MCF 10A (cell line): ENCODE measurements at regions not wholly inside any gene's neighbourhood (a gene's known extent, or its start where the extent isn't known, plus 50 kb on each side); places are given as distances from the start of the nearest gene placed in this dataset.

Experiments
- BruUV-seq: library from RNA; stranded (reverse); fragments of 400-500 nt; replicated peaks from 2 replicates; lab custom pipeline; 2021; lab: Mats Ljungman, UMichigan
- CTCF ChIA-PET: fragments of 300-600 bp; sonication (Branson Sonifier 250); formaldehyde crosslinking; extraction: SDS; loops from one replicate; lab custom pipeline; 2021; ENCODE audit warnings: antibody characterized with exemption, inconsistent platforms; lab: Yijun Ruan, JAX
- POLR2A ChIA-PET: fragments of 300-600, 350-650 bp; sonication (Branson Sonifier 250); formaldehyde crosslinking; extraction: SDS; loops from one replicate; lab custom pipeline; 2020; ENCODE audit warnings: antibody characterized with exemption, inconsistent platforms; lab: Yijun Ruan, JAX
- DNase-seq: peaks from one replicate; pipeline ENCODE4 v3.0.0-alpha.2; 2018; ENCODE audit not compliant: unreplicated experiment
- H3K27ac Mint-ChIP-seq: one replicate; pipeline ENCODE4 v1.8.0; 2022; ENCODE audit warnings: mild to moderate bottlenecking, low read depth, mixed read lengths; ENCODE audit not compliant: unreplicated experiment
- H3K27me3 Mint-ChIP-seq: one replicate; pipeline ENCODE4 v1.8.0; 2022; ENCODE audit warnings: mixed read lengths; ENCODE audit not compliant: insufficient read depth, unreplicated experiment
- H3K36me3 Mint-ChIP-seq: one replicate; pipeline ENCODE4 v1.8.0; 2022; ENCODE audit warnings: mild to moderate bottlenecking, moderate library complexity, mixed read lengths; ENCODE audit not compliant: insufficient read depth, unreplicated experiment
- H3K4me1 Mint-ChIP-seq: one replicate; pipeline ENCODE4 v1.8.0; 2022; ENCODE audit warnings: mixed read lengths; ENCODE audit not compliant: insufficient read depth, unreplicated experiment
- H3K4me3 Mint-ChIP-seq: one replicate; pipeline ENCODE4 v1.8.0; 2022; ENCODE audit warnings: mild to moderate bottlenecking, moderate library complexity, mixed read lengths; ENCODE audit not compliant: unreplicated experiment
- H3K9me3 Mint-ChIP-seq: one replicate; pipeline ENCODE4 v1.8.0; 2022; ENCODE audit warnings: mixed read lengths; ENCODE audit not compliant: unreplicated experiment
- intact Hi-C: fragments of 100-400 bp; cut with micrococcal nuclease; formaldehyde crosslinking; loops from 2 replicates; pipeline ENCODE4 v1.14.1; 2022
- TF ChIP-seq, protein P1 (sequence below): fragments of 200-600 bp; IDR thresholded peaks from one replicate; pipeline ENCODE4 v1.8.0; 2022; ENCODE audit warnings: antibody characterized with exemption, mild to moderate bottlenecking; ENCODE audit not compliant: unreplicated experiment

DNA sequence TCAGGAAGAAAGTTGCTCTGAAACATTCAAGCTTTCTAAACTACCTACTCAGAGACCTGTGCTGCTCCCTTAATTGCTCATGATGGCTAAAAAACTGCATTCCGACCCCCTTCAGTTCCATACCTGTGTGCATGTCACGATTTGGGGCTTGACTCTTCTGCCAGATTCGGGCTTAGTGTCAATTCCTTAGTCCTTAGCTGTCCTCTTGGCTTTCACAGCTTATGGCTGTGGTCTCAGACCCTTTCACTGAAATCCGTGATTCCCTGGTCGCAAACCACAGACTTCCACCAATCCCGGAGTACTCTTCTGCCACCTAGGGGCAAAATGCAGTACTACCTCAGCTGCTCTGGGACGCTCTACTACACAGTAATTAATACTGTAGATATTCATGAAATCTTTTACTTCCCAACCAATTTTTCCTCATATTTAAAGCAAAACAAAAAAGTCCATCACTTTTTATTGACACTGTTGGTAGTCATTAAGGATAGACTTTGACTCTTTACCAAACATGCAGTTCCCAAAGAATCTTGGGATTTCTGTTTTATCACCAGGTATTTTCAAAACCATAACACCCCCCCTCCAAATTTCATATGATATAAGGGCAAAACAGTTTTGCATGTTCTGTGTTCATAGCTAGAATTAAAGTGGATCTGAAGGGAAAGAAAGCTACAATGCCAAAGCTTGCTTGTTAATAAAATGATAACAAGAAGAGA, 617.4 kb downstream of the SLCO4C1 start:
- Mint-ChIP-seq H3K36me3 (no peaks in the 10 kb centered on the region), H3K4me3 (no peak overlapping the region), H3K9me3 (no peaks in the 10 kb centered on the region), H3K27me3 (peaks cover 24% of the 10 kb centered on the region), H3K4me1 (peaks cover 27% of the 10 kb centered on the region), H3K27ac (no peak overlapping the region)
- intact Hi-C loops: loop anchor here (5.0 kb wide), 2 partner anchors 286 to 1056 kb away; no protein-coding TSS in a partner anchor
- ChIA-PET CTCF (interaction anchor here (0.6 to 2.3 kb wide), 39 partner anchors 9 to 1248 kb away, joined by 3 to 26 read pairs (median 3); no protein-coding TSS in a partner anchor), POLR2A (no interaction called here)
- BruUV-seq: no TSS peak
- TF ChIP-seq, protein P1, sequence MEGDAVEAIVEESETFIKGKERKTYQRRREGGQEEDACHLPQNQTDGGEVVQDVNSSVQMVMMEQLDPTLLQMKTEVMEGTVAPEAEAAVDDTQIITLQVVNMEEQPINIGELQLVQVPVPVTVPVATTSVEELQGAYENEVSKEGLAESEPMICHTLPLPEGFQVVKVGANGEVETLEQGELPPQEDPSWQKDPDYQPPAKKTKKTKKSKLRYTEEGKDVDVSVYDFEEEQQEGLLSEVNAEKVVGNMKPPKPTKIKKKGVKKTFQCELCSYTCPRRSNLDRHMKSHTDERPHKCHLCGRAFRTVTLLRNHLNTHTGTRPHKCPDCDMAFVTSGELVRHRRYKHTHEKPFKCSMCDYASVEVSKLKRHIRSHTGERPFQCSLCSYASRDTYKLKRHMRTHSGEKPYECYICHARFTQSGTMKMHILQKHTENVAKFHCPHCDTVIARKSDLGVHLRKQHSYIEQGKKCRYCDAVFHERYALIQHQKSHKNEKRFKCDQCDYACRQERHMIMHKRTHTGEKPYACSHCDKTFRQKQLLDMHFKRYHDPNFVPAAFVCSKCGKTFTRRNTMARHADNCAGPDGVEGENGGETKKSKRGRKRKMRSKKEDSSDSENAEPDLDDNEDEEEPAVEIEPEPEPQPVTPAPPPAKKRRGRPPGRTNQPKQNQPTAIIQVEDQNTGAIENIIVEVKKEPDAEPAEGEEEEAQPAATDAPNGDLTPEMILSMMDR: peak; percentile 89
- peak; percentile 66 for DNase-seq

DNA sequence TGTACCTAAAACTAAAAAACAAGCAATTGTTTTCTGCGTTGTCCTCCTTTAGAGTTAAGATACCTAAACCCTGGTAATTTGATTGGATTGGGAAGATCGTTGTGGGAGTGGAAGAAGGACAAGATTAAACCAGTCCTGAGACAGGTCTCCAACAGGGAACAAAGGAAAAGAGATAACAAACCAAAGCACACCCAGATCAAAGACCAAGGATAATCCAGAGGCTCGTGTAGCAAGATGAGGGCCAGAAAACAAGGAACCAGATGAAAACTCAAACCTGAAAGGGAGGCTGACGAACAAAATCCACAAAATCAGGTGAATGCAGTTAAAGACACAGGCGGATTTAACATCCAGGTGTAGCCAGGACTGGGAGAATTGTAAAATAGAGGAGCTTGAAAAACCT, 618.1 kb downstream of the SLCO4C1 start:
- H3K4me1 Mint-ChIP-seq: peaks cover 27% of the 10 kb centered on the region
- BruUV-seq: no TSS peak
- POLR2A ChIA-PET: no interaction called here
- TF ChIP-seq, protein P1: no peak
- peaks cover 24% of the 10 kb centered on the region for H3K27me3 Mint-ChIP-seq
- intact Hi-C loops: loop anchor here (5.0 kb wide), 2 partner anchors 286 to 1056 kb away; no protein-coding TSS in a partner anchor
- no peaks in the 10 kb centered on the region for H3K9me3 Mint-ChIP-seq
- no peaks in the 10 kb centered on the region for H3K36me3 Mint-ChIP-seq
- CTCF ChIA-PET: interaction anchor here (0.6 to 2.3 kb wide), 31 partner anchors 10 to 1193 kb away, joined by 3 to 26 read pairs (median 4); no protein-coding TSS in a partner anchor
- no peak for DNase-seq
- no peak overlapping the region for H3K4me3 Mint-ChIP-seq
- H3K27ac Mint-ChIP-seq: no peak overlapping the region

DNA sequence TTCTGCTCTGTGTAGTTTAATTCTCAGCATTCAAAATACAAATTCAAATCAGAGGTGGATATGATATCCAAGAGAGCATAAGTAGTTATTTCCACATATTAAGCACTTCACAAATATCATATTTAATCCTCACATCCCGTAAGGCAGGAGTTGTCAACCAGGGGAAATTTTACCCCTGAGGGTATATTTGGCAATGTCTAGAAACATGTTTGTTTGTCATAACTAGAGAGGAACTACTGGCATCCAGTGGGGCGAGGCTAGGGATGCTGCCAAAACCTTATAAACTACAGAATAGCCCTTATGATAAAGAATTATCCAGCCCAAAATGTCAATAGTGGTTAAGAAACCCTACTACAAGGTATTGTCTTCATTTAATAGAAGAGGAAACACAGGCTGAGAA, 619.4 kb downstream of the SLCO4C1 start:
- ChIA-PET CTCF (no interaction called here), POLR2A (interaction anchor here (0.5 to 0.6 kb wide), 3 partner anchors 173 to 339 kb away, joined by 3 read pairs; no protein-coding TSS in a partner anchor)
- Mint-ChIP-seq H3K27me3 (peaks cover 37% of the 10 kb centered on the region), H3K9me3 (no peaks in the 10 kb centered on the region), H3K36me3 (no peaks in the 10 kb centered on the region), H3K4me1 (peaks cover 27% of the 10 kb centered on the region), H3K27ac (peak overlapping the region; percentile 34), H3K4me3 (no peak overlapping the region)
- peak; percentile 71 for DNase-seq
- intact Hi-C loops: loop anchor here (5.0 kb wide), 2 partner anchors 284 to 1054 kb away; no protein-coding TSS in a partner anchor
- TF ChIP-seq, protein P1: no peak
- BruUV-seq: no TSS peak

DNA sequence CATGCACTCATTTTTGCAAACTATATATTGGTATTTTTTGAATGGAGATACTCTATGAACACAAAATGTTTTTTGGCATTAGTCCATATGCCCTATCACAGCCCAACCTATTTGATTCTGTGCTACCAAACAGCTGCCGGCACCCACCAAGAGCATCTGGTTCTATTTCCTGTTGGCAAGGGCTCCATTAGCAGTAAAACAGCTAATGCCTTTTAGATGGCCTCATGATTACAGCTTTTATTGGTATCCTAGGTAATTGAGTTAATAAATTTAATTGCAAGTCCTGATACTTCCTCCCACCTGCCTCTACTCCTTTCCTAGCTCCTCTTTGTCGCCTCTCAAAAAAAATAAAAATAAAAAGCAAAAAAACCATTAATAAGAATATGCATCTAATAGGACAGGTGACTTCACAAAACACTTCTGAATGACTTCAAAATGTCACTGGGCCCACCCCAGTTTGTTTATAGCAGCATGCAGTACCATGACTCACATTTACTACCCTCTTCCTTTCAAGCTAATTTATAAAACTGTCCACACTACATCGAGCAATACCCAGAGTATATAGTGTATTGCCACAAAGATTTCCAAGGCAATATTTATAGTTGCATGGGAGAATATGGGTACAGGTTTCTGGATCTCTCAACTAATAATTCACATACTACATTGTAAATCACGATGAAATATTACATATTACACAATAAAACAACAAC, 620.4 kb downstream of the SLCO4C1 start:
- intact Hi-C loops: loop anchor here (5.0 kb wide), 2 partner anchors 283 to 1053 kb away; no protein-coding TSS in a partner anchor
- POLR2A ChIA-PET: no interaction called here
- Mint-ChIP-seq H3K27ac (peak overlapping the region; percentile 34), H3K9me3 (no peaks in the 10 kb centered on the region), H3K36me3 (no peaks in the 10 kb centered on the region), H3K4me1 (peaks cover 27% of the 10 kb centered on the region), H3K27me3 (peaks cover 47% of the 10 kb centered on the region), H3K4me3 (no peak overlapping the region)
- CTCF ChIA-PET: interaction anchor here (0.5 to 1.0 kb wide), 7 partner anchors 260 to 1198 kb away, joined by 3 to 5 read pairs (median 3); no protein-coding TSS in a partner anchor
- TF ChIP-seq, protein P1: no peak
- no TSS peak for BruUV-seq
- DNase-seq: no peak
